Brain microvascular endothelial cell (primary cell): ENCODE measurements at regions not wholly inside any gene's neighbourhood (a gene's known extent, or its start where the extent isn't known, plus 50 kb on each side); places are given as distances from the start of the nearest gene placed in this dataset.

Experiments
- DNase-seq: peaks from one replicate; pipeline ENCODE4 v3.0.0-alpha.2; 2020
- H3K27ac ChIP-seq: fragments of 250-450 bp; sonication (Bioruptor Pico); 2 replicates; pipeline ENCODE4 v1.5.1; 2020; ENCODE audit warnings: mild to moderate bottlenecking, moderate library complexity
- H3K27me3 ChIP-seq: fragments of 250-450 bp; sonication (Bioruptor Pico); replicated peaks from 2 replicates; pipeline ENCODE4 v1.5.1; 2020; ENCODE audit warnings: mild to moderate bottlenecking
- H3K36me3 ChIP-seq: fragments of 250-450 bp; sonication (Bioruptor Pico); replicated peaks from 2 replicates; pipeline ENCODE4 v1.5.1; 2020; ENCODE audit warnings: mild to moderate bottlenecking
- H3K4me3 ChIP-seq: 2 replicates; pipeline ENCODE4 v1.5.1; 2011; ENCODE audit warnings: low read depth, mild to moderate bottlenecking, control low read depth, low read length, moderate library complexity
- CTCF ChIP-seq: IDR thresholded peaks from 2 replicates; pipeline ENCODE4 v1.5.1; 2011; ENCODE audit warnings: low read depth, mild to moderate bottlenecking, moderate library complexity, low read length, control low read depth, inconsistent platforms; ENCODE audit errors: missing control alignments
- in situ Hi-C: cut with HindIII; loops from 2 replicates; pipeline ENCODE4 v1.10.0; 2017; ENCODE audit warnings: low sequenced_read_pairs, low pct_ligation_motif_present

GRCh38 chr17:62898239-62898864 is 67.7 kb upstream of the TANC2 start:
- H3K27me3 ChIP-seq, result no peaks in the 10 kb centered on the region
- TF ChIP-seq CTCF, result no peak
- H3K27ac ChIP-seq, result no peak overlapping the region
- no peaks in the 10 kb centered on the region for H3K36me3 ChIP-seq
- in situ Hi-C loops, result no loop called here
- no peak for DNase-seq
- H3K4me3 ChIP-seq, result no peak overlapping the region

GRCh38 chr17:62897706-62898105 is 68.3 kb upstream of the TANC2 start:
- TF ChIP-seq CTCF, result no peak
- Histone ChIP-seq H3K27ac (no peak overlapping the region), H3K27me3 (no peaks in the 10 kb centered on the region), H3K36me3 (no peaks in the 10 kb centered on the region), H3K4me3 (no peak overlapping the region)
- DNase-seq, result no peak
- in situ Hi-C loops, result no loop called here

- Histone ChIP-seq H3K4me3 (no peak overlapping the region), H3K36me3 (no peaks in the 10 kb centered on the region), H3K27me3 (no peaks in the 10 kb centered on the region), H3K27ac (no peak overlapping the region)
- in situ Hi-C loops, result no loop called here
- TF ChIP-seq CTCF, result no peak
- DNase-seq, result no peak
These were observed 70.4 kb upstream of the TANC2 start for GRCh38 chr17:62895320-62896301.

- peak overlapping the region; percentile 40 for H3K27ac ChIP-seq
- no peak overlapping the region for H3K4me3 ChIP-seq
- no peaks in the 10 kb centered on the region for H3K27me3 ChIP-seq
- TF ChIP-seq CTCF, result no peak
- no peaks in the 10 kb centered on the region for H3K36me3 ChIP-seq
- peak; percentile 66 for DNase-seq
- in situ Hi-C loops, result no loop called here
These were observed 73.1 kb upstream of the TANC2 start for GRCh38 chr17:62892870-62893338.

GRCh38 chr17:62892061-62892675 is 73.9 kb upstream of the TANC2 start:
- no peak for DNase-seq
- no peak for TF ChIP-seq CTCF
- no peak overlapping the region for H3K4me3 ChIP-seq
- H3K27ac ChIP-seq, result no peak overlapping the region
- H3K27me3 ChIP-seq, result no peaks in the 10 kb centered on the region
- in situ Hi-C loops, result no loop called here
- no peaks in the 10 kb centered on the region for H3K36me3 ChIP-seq
